MG63 (cell line): ENCODE measurements at regions not wholly inside any gene's neighbourhood (a gene's known extent, or its start where the extent isn't known, plus 50 kb on each side); places are given as distances from the start of the nearest gene placed in this dataset.
"Not testable (repeated sequence)": the region's sequence is repeated elsewhere in the genome, so short reads cannot be mapped to it uniquely, and the experiment has no call there.

ENCODE experiments used
- DNase-seq: peaks from one replicate; pipeline ENCODE4 v3.0.0-alpha.2; 2020
- H3K27me3 ChIP-seq: fragments of 250-450 bp; sonication (Bioruptor Pico); 2 replicates; pipeline ENCODE4 v1.5.1; 2020; ENCODE audit warnings: mild to moderate bottlenecking, moderate library complexity
- H3K36me3 ChIP-seq: fragments of 250-450 bp; sonication (Bioruptor Pico); 2 replicates; pipeline ENCODE4 v1.5.1; 2020; ENCODE audit warnings: mild to moderate bottlenecking, moderate library complexity
- H3K4me3 ChIP-seq: fragments of 250-450 bp; sonication (Bioruptor Pico); 2 replicates; pipeline ENCODE4 v1.5.1; 2020; ENCODE audit warnings: mild to moderate bottlenecking, moderate library complexity
- H3K9me3 ChIP-seq: fragments of 250-450 bp; sonication (Bioruptor Pico); 2 replicates; pipeline ENCODE4 v1.5.1; 2020; ENCODE audit warnings: mild to moderate bottlenecking, moderate library complexity

GRCh38 chrY:7803737-7804136 is 892.2 kb upstream of the AMELY start:
- no peaks in the 10 kb centered on the region for H3K9me3 ChIP-seq
- no peaks in the 10 kb centered on the region for H3K27me3 ChIP-seq
- no peak overlapping the region for H3K4me3 ChIP-seq
- H3K36me3 ChIP-seq = no peaks in the 10 kb centered on the region
- DNase-seq = no peak

GRCh38 chrY:7796128-7796527 is 884.6 kb upstream of the AMELY start:
- no peaks in the 10 kb centered on the region for H3K27me3 ChIP-seq
- H3K9me3 ChIP-seq = no peaks in the 10 kb centered on the region
- H3K4me3 ChIP-seq = no peak overlapping the region
- DNase-seq = no peak
- H3K36me3 ChIP-seq = no peaks in the 10 kb centered on the region

DNA sequence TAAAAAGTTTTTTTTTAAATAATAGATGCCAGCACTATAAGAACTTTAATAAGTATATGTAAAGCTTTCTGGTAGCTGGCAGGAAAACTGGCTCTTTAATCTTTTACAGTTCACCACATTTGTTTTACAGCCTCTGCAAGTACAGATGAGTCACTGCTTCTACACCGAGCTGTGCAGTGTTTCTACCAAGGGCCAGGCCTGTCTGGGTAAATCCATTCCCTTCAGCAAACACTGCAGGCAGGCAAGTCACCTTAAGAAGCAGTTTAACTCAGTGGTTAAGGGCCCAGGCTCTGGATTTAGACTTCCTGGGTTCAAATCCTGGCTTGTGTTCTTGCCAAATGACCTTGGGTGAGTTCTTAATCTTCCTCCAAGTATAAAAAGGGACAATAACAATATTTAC is 882.9 kb upstream of the AMELY start:
- Histone ChIP-seq H3K9me3 (no peaks in the 10 kb centered on the region), H3K36me3 (no peaks in the 10 kb centered on the region), H3K4me3 (no peak overlapping the region), H3K27me3 (no peaks in the 10 kb centered on the region)
- DNase-seq = peak; percentile 61

DNA sequence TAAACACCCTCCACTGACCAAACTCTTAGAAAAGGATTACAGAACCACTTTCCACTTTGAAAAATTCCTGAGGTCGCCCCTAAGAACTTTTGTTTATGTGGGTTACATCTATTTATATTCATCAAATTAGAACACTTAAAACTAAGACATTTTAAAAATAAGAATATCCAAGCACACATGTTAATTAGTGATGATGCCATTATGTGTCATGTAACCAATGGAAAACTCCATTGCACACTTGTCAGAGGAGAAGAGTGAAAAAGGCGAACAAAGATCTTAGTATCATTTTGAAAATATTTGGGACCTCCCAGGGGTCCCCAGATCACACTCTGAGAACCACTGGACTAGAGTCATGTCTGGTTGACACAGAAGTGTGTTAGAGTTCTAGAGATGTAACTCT is 882.4 kb upstream of the AMELY start:
- DNase-seq = no peak
- Histone ChIP-seq H3K36me3 (no peaks in the 10 kb centered on the region), H3K27me3 (no peaks in the 10 kb centered on the region), H3K4me3 (no peak overlapping the region), H3K9me3 (no peaks in the 10 kb centered on the region)

DNA sequence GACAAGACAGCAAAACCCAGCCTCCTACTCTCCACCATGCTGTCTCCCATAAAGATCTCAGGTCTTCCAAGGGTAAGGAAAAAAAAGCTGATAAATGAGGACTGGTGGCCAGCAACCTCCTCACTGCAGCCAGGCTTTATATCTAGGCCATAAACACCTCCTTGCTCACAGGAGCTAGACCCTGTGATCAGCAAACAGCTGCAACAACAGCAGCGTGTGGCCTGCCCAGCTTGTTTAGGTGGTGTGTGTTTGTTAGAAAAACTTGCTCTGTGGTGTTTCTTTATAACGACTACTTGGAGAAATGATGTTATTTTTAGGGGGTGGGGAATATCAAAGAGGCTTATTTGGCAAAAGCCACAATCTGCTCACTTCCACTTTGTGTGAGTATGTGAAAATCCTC is 880.9 kb upstream of the AMELY start:
- H3K36me3 ChIP-seq = no peaks in the 10 kb centered on the region

GRCh38 chrY:7781501-7781900 is 869.9 kb upstream of the AMELY start:
- Histone ChIP-seq H3K36me3 (no peaks in the 10 kb centered on the region), H3K4me3 (no peak overlapping the region), H3K27me3 (no peaks in the 10 kb centered on the region), H3K9me3 (no peaks in the 10 kb centered on the region)
- no peak for DNase-seq

More for the DNA sequence above, 880.9 kb upstream of the AMELY start:
- DNase-seq = no peak
- Histone ChIP-seq H3K4me3 (no peak overlapping the region), H3K9me3 (no peaks in the 10 kb centered on the region), H3K27me3 (no peaks in the 10 kb centered on the region)

DNA sequence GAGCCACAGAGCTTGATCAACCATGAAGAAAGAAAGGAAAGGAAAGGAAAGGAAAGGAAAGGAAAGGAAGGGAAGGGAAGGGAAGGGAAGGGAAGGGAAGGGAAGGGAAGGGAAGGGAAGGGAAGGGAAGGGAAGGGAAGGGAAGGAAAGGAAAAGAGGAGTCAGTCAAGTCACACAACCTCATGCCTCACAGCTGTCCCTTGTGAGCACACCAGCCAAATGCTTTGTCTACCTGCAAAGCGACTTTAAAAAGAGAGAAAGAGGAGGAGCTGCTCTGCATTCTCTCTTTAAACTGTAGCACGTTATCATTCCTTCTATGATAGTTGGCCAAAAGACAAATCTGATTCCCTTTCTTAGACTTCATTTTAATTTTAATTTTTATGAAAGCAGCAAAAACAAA is 863.9 kb upstream of the AMELY start:
- H3K36me3 ChIP-seq, DNase-seq, H3K27me3 ChIP-seq, H3K4me3 ChIP-seq, H3K9me3 ChIP-seq: not testable (repeated sequence)

GRCh38 chrY:7771771-7772170 is 860.2 kb upstream of the AMELY start:
- no peak overlapping the region for H3K4me3 ChIP-seq
- no peaks in the 10 kb centered on the region for H3K27me3 ChIP-seq
- no peaks in the 10 kb centered on the region for H3K36me3 ChIP-seq
- no peak for DNase-seq
- H3K9me3 ChIP-seq = no peaks in the 10 kb centered on the region

- Histone ChIP-seq H3K36me3 (no peaks in the 10 kb centered on the region), H3K9me3 (no peaks in the 10 kb centered on the region), H3K27me3 (no peaks in the 10 kb centered on the region), H3K4me3 (no peak overlapping the region)
- DNase-seq = no peak
Measured at GRCh38 chrY:7769790-7770375, 858.3 kb upstream of the AMELY start.

DNA sequence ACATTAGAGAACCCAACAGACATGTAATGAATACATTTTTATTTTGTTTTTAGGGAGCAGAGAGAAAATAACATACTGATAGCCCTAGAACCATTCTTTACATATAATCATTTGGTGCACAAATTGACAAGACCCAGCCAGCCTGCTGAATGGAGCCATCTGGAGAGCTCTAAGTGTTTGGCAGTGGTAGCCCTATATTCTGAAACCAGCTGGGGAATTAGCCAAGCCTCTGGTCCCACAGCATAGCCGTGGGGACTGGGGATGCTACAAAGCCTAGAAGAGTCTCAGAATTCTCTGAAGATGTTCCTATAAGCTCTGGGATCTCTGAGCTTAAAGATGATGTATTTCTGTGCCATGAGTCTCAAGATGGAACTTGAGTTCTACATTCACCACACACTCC is 857.3 kb upstream of the AMELY start:
- H3K36me3 ChIP-seq = no peaks in the 10 kb centered on the region
- no peak overlapping the region for H3K4me3 ChIP-seq
- H3K9me3 ChIP-seq = no peaks in the 10 kb centered on the region
- no peak for DNase-seq
- no peaks in the 10 kb centered on the region for H3K27me3 ChIP-seq

GRCh38 chrY:7753711-7754110 is 842.2 kb upstream of the AMELY start:
- DNase-seq = no peak
- no peaks in the 10 kb centered on the region for H3K9me3 ChIP-seq
- no peaks in the 10 kb centered on the region for H3K36me3 ChIP-seq
- H3K4me3 ChIP-seq = no peak overlapping the region
- no peaks in the 10 kb centered on the region for H3K27me3 ChIP-seq

GRCh38 chrY:7746781-7747180 is 835.2 kb upstream of the AMELY start:
- DNase-seq = no peak
- H3K36me3 ChIP-seq = no peaks in the 10 kb centered on the region
- H3K4me3 ChIP-seq = no peak overlapping the region

DNA sequence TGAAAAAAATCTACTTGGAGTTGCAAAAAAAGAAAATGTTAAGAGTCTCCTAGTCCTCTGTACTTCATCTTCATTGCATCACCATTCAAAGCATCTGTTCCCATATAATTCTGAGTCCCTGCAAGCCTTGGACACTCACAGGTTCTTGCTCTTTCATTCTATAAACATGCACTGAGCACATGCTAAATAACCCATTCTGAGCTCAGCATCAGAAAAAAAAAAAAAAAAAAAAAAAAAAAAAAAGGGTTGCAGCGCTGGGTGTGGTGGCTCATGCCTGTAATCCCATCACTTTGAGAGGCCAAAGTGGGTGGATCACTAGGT is 834.0 kb upstream of the AMELY start:
- no peak for DNase-seq
- Histone ChIP-seq H3K9me3 (no peaks in the 10 kb centered on the region), H3K36me3 (no peaks in the 10 kb centered on the region), H3K27me3 (no peaks in the 10 kb centered on the region), H3K4me3 (no peak overlapping the region)

More at GRCh38 chrY:7746781-7747180, 835.2 kb upstream of the AMELY start:
- Histone ChIP-seq H3K27me3 (no peaks in the 10 kb centered on the region), H3K9me3 (no peaks in the 10 kb centered on the region)

DNA sequence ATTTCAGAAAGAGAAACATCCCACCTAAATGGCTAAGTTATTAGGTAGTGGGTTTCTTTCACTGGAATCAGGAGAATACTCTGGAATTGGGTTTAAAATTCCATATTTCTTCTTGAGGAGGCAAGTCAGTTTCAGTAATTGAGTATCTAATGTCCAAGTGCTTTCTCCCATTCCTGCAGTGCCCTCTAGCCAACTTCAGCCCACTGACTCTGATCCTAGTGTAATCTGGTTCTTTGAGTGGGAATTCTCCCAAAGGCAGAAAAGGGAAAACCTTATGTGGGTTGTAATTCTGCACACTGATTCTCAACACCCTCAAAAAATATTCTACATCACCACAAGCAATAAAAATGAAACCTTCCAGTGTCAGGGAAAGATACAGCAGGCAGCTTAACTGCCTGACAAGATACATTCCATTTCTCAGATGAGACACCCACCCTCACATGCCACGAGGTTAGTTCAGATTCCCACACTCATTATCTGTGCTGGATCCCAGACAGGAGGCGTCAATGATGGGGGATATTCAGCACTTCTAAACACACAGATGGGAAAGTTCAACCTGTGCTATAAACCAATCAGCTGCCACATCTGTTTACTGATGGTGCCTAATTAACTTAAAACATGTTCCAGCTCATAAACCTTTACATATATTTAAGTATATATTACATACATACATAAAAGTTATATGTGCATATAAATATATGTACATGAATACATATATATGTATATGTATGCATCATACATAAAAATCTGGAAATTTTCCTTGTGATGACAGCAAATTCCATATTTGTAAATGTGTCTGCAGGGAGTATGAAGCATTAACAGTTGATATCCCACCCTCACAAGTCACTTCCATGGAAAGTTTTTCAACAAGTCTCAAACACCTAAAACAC is 833.4 kb upstream of the AMELY start:
- DNase-seq = no peak
- Histone ChIP-seq H3K27me3 (no peaks in the 10 kb centered on the region), H3K4me3 (no peak overlapping the region), H3K36me3 (no peaks in the 10 kb centered on the region), H3K9me3 (no peaks in the 10 kb centered on the region)

DNA sequence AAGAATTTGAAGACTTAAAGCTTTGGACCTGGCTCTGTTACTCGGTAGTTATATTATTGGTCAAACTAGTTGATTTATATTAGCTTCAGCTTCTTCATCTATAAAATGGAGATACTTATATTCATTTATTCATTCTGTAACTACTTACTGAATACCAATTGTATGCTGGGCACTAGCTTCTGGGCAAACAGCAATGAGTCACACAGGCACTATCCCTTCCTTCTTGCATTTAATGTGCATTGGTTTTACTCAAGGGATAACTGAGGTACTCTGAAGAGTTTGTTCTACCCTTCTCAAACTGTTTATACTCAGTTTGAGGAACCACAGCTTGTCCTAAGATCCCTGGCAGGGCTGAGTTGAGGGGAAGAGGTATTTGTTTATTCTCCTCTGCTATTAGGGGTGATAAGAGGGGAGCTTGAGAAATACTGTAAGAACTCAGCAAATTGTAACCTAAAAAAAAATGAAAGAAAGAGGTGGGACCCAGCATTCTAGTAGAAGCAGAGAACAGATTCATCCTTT is 825.4 kb upstream of the AMELY start:
- H3K27me3 ChIP-seq = no peaks in the 10 kb centered on the region
- no peaks in the 10 kb centered on the region for H3K9me3 ChIP-seq
- no peak overlapping the region for H3K4me3 ChIP-seq
- no peaks in the 10 kb centered on the region for H3K36me3 ChIP-seq
- no peak for DNase-seq

DNA sequence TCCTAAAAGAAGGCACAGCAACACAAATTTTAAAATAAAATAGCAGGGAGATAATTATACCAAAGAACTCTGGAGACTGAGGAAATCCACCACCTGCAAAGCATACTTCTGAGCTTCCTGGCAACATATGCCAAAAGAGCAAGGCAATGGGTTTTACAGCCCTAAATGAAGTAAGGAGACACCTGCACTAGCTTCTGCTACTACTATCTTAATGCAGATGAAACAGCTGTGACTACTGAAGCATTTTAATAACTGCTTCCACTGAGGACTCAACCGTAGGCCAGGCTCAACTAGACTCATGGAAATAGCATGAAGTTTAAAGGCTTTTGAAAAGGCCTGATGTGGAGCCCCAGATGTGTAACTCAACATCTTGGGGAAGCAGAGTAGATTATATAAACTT is 820.1 kb upstream of the AMELY start:
- no peak for DNase-seq
- Histone ChIP-seq H3K4me3 (no peak overlapping the region), H3K27me3 (no peaks in the 10 kb centered on the region), H3K9me3 (no peaks in the 10 kb centered on the region), H3K36me3 (no peaks in the 10 kb centered on the region)

- H3K36me3 ChIP-seq = no peaks in the 10 kb centered on the region
- no peak for DNase-seq
- no peaks in the 10 kb centered on the region for H3K27me3 ChIP-seq
- H3K9me3 ChIP-seq = no peaks in the 10 kb centered on the region
- H3K4me3 ChIP-seq = no peak overlapping the region
Measured at GRCh38 chrY:7730664-7731063, 819.1 kb upstream of the AMELY start.

DNA sequence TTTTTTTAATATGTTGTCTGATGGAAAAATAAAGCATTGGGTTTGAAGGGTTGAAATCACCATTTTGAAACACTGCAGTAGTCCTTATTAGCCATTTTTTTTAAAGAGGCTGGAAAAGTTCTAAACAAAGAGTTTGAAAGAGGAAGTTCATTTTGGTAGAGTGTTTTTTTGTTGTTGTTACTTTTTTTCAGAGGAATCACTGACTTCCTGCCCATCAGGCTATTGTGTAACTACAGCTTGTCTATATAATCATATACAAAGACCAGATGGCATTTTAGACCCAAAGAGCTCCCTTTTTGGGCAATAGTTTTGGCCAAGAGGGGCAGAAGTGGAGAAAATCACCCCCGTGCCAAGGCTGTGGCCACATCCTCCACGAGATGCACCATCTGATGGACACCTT is 818.5 kb upstream of the AMELY start:
- Histone ChIP-seq H3K9me3 (no peaks in the 10 kb centered on the region), H3K27me3 (no peaks in the 10 kb centered on the region), H3K4me3 (no peak overlapping the region)

More for the DNA sequence above, 818.5 kb upstream of the AMELY start:
- no peak for DNase-seq
- no peaks in the 10 kb centered on the region for H3K36me3 ChIP-seq
